ENCODE measurements at regions not wholly inside any gene's neighbourhood (a gene's known extent, or its start where the extent isn't known, plus 50 kb on each side); places are given as distances from the start of the nearest gene placed in this dataset.
"Not testable (repeated sequence)": the region's sequence is repeated elsewhere in the genome, so short reads cannot be mapped to it uniquely, and the experiment has no call there.

- DNase-seq (ENCODE audit: low spot score): no peak
These were observed 52.5 kb downstream of the RHOB start for GRCh38 chr2:20499387-20499786.

- DNase-seq (ENCODE audit: low spot score): peak; percentile 52
These were observed 55.1 kb downstream of the RHOB start for GRCh38 chr2:20501974-20502373.

- DNase-seq (ENCODE audit: low spot score): not testable (repeated sequence)
These were observed 55.6 kb downstream of the RHOB start for GRCh38 chr2:20502496-20502895.

DNA sequence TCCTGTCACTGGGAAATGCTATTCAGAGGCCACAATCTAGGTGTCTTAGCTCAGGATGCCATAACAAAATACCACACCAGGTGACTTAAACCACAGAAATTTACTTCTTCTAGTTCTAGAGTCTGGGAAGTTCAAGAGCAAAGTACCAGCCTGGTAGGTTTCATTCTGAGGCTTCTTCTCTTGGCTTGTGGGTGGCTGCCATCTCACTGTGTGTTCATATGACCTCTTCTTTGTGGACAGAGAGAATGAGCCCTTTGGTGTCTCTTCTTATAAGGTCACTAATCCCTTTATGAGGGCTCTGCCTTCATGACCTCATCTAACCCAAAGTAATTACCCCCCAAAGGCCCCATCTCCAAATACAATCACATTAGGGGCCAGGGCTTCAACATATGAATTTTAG is 57.3 kb downstream of the RHOB start:
- DNase-seq (ENCODE audit: low spot score): no peak

- peak; percentile 64 for DNase-seq (ENCODE audit: low spot score)
These were observed 59.4 kb downstream of the RHOB start for GRCh38 chr2:20506201-20506685.

- no peak for DNase-seq (ENCODE audit: low spot score)
These were observed 60.4 kb downstream of the RHOB start for GRCh38 chr2:20507166-20507692.

- DNase-seq (ENCODE audit: low spot score): no peak
These were observed 60.8 kb downstream of the RHOB start for GRCh38 chr2:20507711-20508110.

DNA sequence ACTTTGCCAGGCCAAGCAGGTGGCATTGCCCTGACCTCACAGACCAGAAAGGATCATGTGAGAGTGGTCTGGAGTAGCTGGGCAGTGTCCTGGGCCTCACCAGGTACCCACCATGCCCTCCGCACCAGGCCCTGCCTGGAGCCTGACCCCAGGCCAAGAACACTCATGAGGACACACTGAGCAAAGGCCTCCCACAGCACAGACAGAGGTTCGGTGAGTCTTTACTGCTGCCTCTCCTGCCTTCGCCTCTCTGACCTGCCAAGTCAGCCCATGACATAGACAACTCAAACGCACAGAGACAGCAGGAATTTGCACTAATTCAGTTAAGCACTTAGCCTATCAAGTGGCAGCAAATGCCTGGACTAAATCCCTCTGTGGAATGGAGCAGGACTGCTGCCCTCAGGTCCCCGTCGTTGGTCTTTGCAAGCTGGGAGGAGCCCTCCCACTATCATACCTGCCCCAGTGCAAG is 62.5 kb downstream of the RHOB start:
- DNase-seq (ENCODE audit: low spot score): no peak

- no peak for DNase-seq (ENCODE audit: low spot score)
These were observed 63.1 kb downstream of the RHOB start for GRCh38 chr2:20509770-20510490.

GRCh38 chr2:20511130-20511529 is 64.3 kb downstream of the RHOB start:
- no peak for DNase-seq (ENCODE audit: low spot score)

GRCh38 chr2:20512061-20512605 is 65.3 kb downstream of the RHOB start:
- DNase-seq (ENCODE audit: low spot score): no peak

GRCh38 chr2:20513946-20514345 is 67.1 kb downstream of the RHOB start:
- DNase-seq (ENCODE audit: low spot score): no peak

DNA sequence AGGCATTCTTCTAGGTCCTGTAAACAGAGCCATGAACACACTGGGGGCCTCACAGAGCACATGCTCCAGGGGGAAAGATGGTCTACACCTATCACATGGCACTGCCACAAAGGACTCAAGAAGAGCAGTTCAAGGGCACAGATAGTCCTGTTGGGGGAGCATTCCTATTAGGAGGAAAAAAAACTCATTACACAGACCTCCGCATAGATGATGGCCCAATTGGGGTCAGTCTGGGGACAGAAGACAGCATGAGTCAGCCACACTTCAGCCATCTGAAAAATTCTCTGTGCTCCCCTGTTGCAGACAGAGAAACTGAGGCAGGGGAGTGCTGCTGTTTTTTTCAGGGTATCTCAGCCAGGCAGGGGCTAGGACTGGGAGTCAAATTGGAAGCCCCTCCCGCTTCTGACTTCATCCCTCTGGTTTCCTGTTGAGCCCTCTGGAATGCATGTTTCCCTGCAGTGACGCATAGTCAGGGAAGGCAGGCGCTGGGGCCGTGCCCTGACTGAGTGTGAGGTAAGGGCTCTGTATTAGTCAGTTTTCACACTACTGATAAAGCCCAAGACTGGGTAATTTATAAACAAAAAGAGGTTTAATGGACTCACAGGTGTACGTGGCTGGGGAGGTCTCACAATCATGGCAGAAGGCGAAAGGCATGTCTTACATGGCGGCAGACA is 67.9 kb downstream of the RHOB start:
- DNase-seq (ENCODE audit: low spot score): peak; percentile 90

- DNase-seq (ENCODE audit: low spot score): no peak
These were observed 68.7 kb downstream of the RHOB start for GRCh38 chr2:20515290-20516220.

DNA sequence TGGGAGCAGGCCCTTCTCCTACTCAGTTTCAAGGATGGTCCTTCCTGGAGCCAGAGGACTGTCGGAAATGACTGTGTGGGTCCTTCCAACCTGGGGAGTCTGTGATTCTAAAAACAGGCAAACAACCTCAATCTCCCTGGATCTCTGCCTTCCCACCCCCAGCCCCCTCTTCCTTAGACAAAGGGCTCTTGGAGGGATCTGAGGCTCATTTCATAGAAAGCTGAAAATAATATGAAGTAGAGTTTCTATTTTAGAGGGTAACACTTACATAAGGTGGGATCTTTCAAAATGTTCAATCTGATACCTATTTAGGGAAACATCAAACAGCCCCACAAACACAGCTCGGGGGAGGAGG is 69.4 kb downstream of the RHOB start:
- no peak for DNase-seq (ENCODE audit: low spot score)

DNA sequence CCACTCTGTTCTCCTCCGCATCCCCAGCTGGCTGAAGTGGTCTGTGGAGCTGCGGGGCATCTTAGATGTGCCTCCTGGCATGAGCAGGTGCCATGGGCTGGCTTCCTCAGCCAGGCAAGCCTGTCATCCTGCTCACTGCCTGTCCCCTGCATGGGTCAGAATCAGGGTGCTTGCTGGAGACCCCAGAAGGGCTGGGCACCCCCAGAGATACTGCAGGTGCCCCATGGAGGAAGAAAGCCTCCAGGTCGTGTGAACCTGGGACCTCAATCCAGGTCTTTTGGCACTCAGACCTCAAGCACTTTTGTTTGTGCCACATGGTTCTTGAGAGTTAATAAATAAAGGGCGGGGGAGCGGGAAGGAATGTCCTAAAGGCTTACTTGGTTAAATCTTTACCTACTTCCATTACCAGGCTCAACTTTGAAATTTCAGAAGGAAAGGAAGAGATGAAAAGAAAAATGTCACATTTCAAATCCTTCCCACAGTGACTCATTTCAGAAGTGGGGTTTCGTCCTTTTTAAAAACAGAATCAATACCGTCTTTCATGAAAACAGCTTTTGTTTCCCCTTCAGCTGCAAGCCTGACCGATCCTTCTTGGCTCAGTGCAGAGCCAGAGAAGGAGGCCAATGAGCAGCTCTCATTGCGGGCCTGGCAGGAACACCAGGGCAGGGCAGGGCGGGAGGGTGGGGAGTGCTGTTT is 69.9 kb downstream of the RHOB start:
- DNase-seq (ENCODE audit: low spot score): peak; percentile 36

DNA sequence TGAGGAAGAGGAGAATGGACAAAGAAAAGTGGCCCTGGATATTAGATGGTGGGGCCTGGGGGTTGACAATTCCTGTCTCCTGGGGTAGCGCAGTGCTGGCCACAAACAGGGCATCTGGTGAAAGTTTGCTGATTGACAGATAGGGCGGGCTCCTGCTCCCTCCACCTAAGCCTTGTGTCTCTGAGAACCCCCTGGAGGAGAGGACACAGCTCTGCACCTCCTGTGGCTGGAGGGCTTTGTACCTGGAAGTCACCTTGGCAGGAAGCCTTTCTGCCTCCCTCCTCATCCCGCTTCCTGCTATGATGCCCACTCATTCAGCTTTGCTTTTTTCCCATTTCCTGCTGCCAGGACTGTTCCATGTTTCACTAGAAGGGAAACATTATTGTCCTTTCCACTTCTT is 72.4 kb downstream of the RHOB start:
- no peak for DNase-seq (ENCODE audit: low spot score)

DNA sequence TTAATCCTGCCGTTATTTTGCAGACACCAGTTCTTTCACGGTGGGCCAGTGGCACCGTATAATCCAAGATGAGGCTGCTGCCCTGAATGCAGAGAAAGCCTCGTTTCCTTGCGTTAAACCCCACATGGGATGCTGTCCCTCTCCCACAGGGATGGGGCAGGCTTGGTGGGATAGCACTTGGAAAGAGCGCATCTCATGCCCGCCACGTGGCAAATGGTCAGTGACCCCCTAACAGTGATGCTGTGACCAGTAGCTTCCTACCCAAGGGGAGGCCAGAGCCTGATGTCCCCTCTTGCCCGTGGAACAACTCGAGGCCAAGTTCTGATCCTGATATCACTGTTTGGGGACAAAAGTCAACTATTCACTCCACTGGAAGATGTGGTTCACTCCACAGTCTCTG is 73.3 kb downstream of the RHOB start:
- DNase-seq (ENCODE audit: low spot score): no peak

- no peak for DNase-seq (ENCODE audit: low spot score)
These were observed 74.3 kb downstream of the RHOB start for GRCh38 chr2:20521193-20521592.

DNA sequence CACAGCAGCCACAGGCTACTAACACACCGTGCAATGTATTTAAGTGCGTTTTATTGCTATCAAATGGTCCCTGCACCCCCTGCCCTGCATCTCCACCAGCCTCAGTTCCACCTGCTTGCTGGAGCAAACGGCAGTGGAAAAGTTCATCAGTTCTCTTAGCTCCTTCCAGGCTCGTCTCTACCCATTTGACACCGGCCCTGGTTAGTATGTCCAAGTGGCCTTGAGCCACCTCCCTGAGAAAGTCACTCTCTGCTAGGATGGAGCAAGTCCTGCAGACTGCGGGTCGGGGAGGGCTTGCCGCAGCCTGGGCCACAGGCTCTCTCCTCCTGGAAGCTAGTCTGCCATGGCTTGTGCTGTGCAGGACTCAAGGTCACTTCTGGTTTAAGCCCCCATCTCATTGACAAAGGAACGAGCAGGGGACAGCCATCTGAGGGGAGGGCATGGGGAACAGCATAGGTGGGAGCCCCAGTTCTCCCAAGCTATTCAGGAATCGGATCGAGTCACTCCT is 74.9 kb downstream of the RHOB start:
- DNase-seq (ENCODE audit: low spot score): no peak
